K562 (cell line): ENCODE measurements at regions not wholly inside any gene's neighbourhood (a gene's known extent, or its start where the extent isn't known, plus 50 kb on each side); places are given as distances from the start of the nearest gene placed in this dataset.

ENCODE experiments used
- EZH2 ChIP-seq: IDR thresholded peaks from 2 replicates; pipeline ENCODE4 v1.6.1; 2012; ENCODE audit warnings: low read depth, mild to moderate bottlenecking, inconsistent platforms, low read length, borderline replicate concordance
- GTF2F1 ChIP-seq: IDR thresholded peaks from 2 replicates; pipeline ENCODE4 v1.6.1; 2011; ENCODE audit warnings: low read depth, low read length, improper control_type of control experiment
- NONO ChIP-seq, 2 experiments: fragments of 200-400 bp in 1 of 2; fragments of 450-650 bp in 1 of 2; formaldehyde crosslinking in 1 of 2; IDR thresholded peaks; 2 replicates each; pipeline ENCODE4 v1.6.1; 2017; ENCODE audit warnings: low read depth in 2 of 2, mild to moderate bottlenecking in 2 of 2, moderate library complexity in 2 of 2, low read length in 1 of 2
- RAD21 ChIP-seq, 2 experiments: fragments of 250-450 bp in 1 of 2; fragments of 450-650 bp in 1 of 2; sonication (Bioruptor Pico) in 1 of 2; formaldehyde crosslinking in 1 of 2; IDR thresholded peaks in 1 of 2; conservative IDR thresholded peaks in 1 of 2; 2 replicates each; pipeline versions ENCODE4 v1.4.0 to v1.8.0; 2020 to 2022; ENCODE audit warnings: mild to moderate bottlenecking in 2 of 2, moderate library complexity in 1 of 2
- SMARCC2 ChIP-seq: fragments of 450-650 bp; IDR thresholded peaks from 2 replicates; pipeline ENCODE4 v1.6.1; 2017; ENCODE audit warnings: antibody characterized with exemption, moderate library complexity, mild to moderate bottlenecking, low read depth
- SREBF1 ChIP-seq: fragments of 150-350 bp; IDR thresholded peaks from 2 replicates; pipeline ENCODE4 v1.6.1; 2014; ENCODE audit warnings: antibody characterized with exemption, low read depth, low read length, borderline replicate concordance
- TF ChIP-seq, protein P1 (sequence below): fragments of 450-650 bp; IDR thresholded peaks from 2 replicates; pipeline ENCODE4 v1.6.1; 2017; ENCODE audit warnings: mild to moderate bottlenecking, moderate library complexity

DNA sequence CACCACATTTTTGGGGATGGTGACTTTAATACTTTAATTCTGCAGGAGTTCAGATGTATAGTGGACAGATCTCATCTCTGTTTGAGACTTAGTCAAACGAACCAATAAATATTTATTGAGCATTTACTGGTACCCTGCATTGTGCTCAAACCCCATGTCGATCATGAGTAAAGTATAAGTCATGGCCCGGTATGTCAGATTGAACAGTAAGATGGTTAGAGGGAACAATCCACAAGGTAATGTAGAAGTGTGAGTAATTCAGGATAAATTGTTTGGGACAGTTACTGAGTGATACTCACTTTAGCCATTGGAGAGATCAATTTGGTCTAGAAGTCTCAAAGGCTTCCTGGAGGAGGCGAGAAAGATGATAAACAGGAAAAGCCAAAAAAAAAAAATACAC, 265.5 kb upstream of the C2CD4B start:
- TF ChIP-seq EZH2 (no peak), SREBF1 (no peak), NONO (IDR thresholded peaks at IDR 0.05; ENCODE audit: low read depth in 2 of 2, low read length in 1 of 2) (no peak), RAD21 (CRISPR knock-in tag; conservative IDR thresholded peaks at IDR 0.05 in 1 of 2, IDR thresholded peaks at IDR 0.05 in 1 of 2) (no peak), GTF2F1 (no peak), SMARCC2 (no peak)
- TF ChIP-seq, protein P1, sequence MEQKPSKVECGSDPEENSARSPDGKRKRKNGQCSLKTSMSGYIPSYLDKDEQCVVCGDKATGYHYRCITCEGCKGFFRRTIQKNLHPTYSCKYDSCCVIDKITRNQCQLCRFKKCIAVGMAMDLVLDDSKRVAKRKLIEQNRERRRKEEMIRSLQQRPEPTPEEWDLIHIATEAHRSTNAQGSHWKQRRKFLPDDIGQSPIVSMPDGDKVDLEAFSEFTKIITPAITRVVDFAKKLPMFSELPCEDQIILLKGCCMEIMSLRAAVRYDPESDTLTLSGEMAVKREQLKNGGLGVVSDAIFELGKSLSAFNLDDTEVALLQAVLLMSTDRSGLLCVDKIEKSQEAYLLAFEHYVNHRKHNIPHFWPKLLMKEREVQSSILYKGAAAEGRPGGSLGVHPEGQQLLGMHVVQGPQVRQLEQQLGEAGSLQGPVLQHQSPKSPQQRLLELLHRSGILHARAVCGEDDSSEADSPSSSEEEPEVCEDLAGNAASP: no peak
